Mesendoderm (in vitro differentiated cells): ENCODE measurements at regions not wholly inside any gene's neighbourhood (a gene's known extent, or its start where the extent isn't known, plus 50 kb on each side); places are given as distances from the start of the nearest gene placed in this dataset.
"Not testable (repeated sequence)": the region's sequence is repeated elsewhere in the genome, so short reads cannot be mapped to it uniquely, and the experiment has no call there.

ENCODE experiments used
- DNase-seq: peaks from one replicate; pipeline ENCODE4 v3.0.0; 2013
- H2AK5ac ChIP-seq: 2 replicates; pipeline ENCODE4 v1.6.1; 2013; ENCODE audit warnings: low read length, inconsistent platforms
- H2BK120ac ChIP-seq: 2 replicates; pipeline ENCODE4 v1.6.1; 2013; ENCODE audit warnings: low read depth, mild to moderate bottlenecking, low read length, moderate library complexity, mixed read lengths
- H2BK15ac ChIP-seq: replicated peaks from 2 replicates; pipeline ENCODE4 v1.6.1; 2013; ENCODE audit warnings: low read depth, mild to moderate bottlenecking, moderate library complexity
- H2BK5ac ChIP-seq: 2 replicates; pipeline ENCODE4 v1.6.1; 2013; ENCODE audit warnings: low read length, inconsistent platforms
- H3K18ac ChIP-seq: 2 replicates; pipeline ENCODE4 v1.6.1; 2013; ENCODE audit warnings: mild to moderate bottlenecking, low read length, mixed read lengths
- H3K23ac ChIP-seq: one replicate; pipeline ENCODE4 v1.6.1; 2013; ENCODE audit warnings: low read length
- H3K27ac ChIP-seq: 2 replicates; pipeline ENCODE4 v1.5.1; 2013; ENCODE audit warnings: low read depth, mild to moderate bottlenecking, inconsistent platforms, low read length, moderate library complexity
- H3K27me3 ChIP-seq: 2 replicates; pipeline ENCODE4 v1.6.1; 2013; ENCODE audit warnings: low read length, control low read depth, mild to moderate bottlenecking, inconsistent platforms; ENCODE audit not compliant: insufficient read depth, poor library complexity
- H3K36me3 ChIP-seq: 2 replicates; pipeline ENCODE4 v1.6.1; 2013; ENCODE audit warnings: low read length, inconsistent platforms; ENCODE audit not compliant: control insufficient read depth, insufficient read depth
- H3K4ac ChIP-seq: one replicate; pipeline ENCODE4 v1.6.1; 2013; ENCODE audit warnings: low read depth, mild to moderate bottlenecking, low read length, moderate library complexity
- H3K4me1 ChIP-seq: 2 replicates; pipeline ENCODE4 v1.6.1; 2013; ENCODE audit warnings: low read depth, low read length, inconsistent platforms; ENCODE audit not compliant: control insufficient read depth
- H3K4me2 ChIP-seq: 2 replicates; pipeline ENCODE4 v1.6.1; 2013; ENCODE audit warnings: low read length
- H3K4me3 ChIP-seq: 2 replicates; pipeline ENCODE4 v1.5.1; 2013; ENCODE audit warnings: mild to moderate bottlenecking, low read length
- H3K56ac ChIP-seq: one replicate; pipeline ENCODE4 v1.6.1; 2013; ENCODE audit warnings: low read length
- H3K79me1 ChIP-seq: 2 replicates; pipeline ENCODE4 v1.6.1; 2013; ENCODE audit warnings: low read length, inconsistent platforms
- H3K79me2 ChIP-seq: 2 replicates; pipeline ENCODE4 v1.6.1; 2013; ENCODE audit warnings: mild to moderate bottlenecking, low read length; ENCODE audit not compliant: control insufficient read depth, insufficient read depth
- H3K9ac ChIP-seq: 2 replicates; pipeline ENCODE4 v1.6.1; 2013; ENCODE audit warnings: low read length, inconsistent platforms
- H4K5ac ChIP-seq: one replicate; pipeline ENCODE4 v1.6.1; 2013; ENCODE audit warnings: low read length
- H4K8ac ChIP-seq: one replicate; pipeline ENCODE4 v1.6.1; 2013; ENCODE audit warnings: low read depth, mild to moderate bottlenecking, control low read depth, low read length, moderate library complexity
- WGBS: extraction: QIAGEN DNeasy Blood & Tissue Kit; methylation state at CpG from one replicate; pipeline ENCODE4 v1.1.7; 2013; ENCODE audit warnings: low lambda C conversion rate, missing lambda C conversion rate; ENCODE audit not compliant: insufficient coverage; ENCODE audit errors: extremely low coverage; 5-methylcytosine and 5-hydroxymethylcytosine counted together

- Histone ChIP-seq H2BK5ac (no peak overlapping the region), H3K36me3 (no peaks in the 10 kb centered on the region), H4K8ac (no peak overlapping the region), H2BK120ac (no peak overlapping the region), H3K23ac (no peak overlapping the region), H3K4me1 (no peaks in the 10 kb centered on the region), H4K5ac (no peak overlapping the region), H3K27me3 (no peaks in the 10 kb centered on the region), H3K4me3 (no peak overlapping the region), H3K79me1 (no peaks in the 10 kb centered on the region), H3K9ac (no peak overlapping the region), H2BK15ac (no peak overlapping the region), H3K4me2 (no peak overlapping the region), H3K4ac (no peak overlapping the region), H3K18ac (no peak overlapping the region), H3K79me2 (no peaks in the 10 kb centered on the region), H3K27ac (no peak overlapping the region), H3K56ac (no peak overlapping the region), H2AK5ac (no peak overlapping the region)
- no CpG with 5 or more reads among the region's 2 CpGs for WGBS
- DNase-seq = no peak
These were observed 865.4 kb downstream of the LTN1 start for GRCh38 chr21:28127175-28127785.

- Histone ChIP-seq H3K36me3 (no peaks in the 10 kb centered on the region), H3K56ac (no peak overlapping the region), H3K4me3 (no peak overlapping the region), H3K23ac (no peak overlapping the region), H3K9ac (no peak overlapping the region), H2BK120ac (no peak overlapping the region), H3K4me2 (no peak overlapping the region), H2BK15ac (no peak overlapping the region), H3K27me3 (no peaks in the 10 kb centered on the region), H2AK5ac (no peak overlapping the region), H3K4ac (no peak overlapping the region), H3K27ac (no peak overlapping the region), H3K79me1 (no peaks in the 10 kb centered on the region), H4K5ac (no peak overlapping the region), H2BK5ac (no peak overlapping the region), H4K8ac (no peak overlapping the region), H3K18ac (no peak overlapping the region), H3K79me2 (no peaks in the 10 kb centered on the region), H3K4me1 (no peaks in the 10 kb centered on the region)
- no CpG with 5 or more reads among the region's 1 CpG for WGBS
- no peak for DNase-seq
These were observed 866.0 kb downstream of the LTN1 start for GRCh38 chr21:28126521-28127174.

GRCh38 chr21:28124541-28124940, 868.1 kb downstream of the LTN1 start:
- no peak overlapping the region for H3K18ac ChIP-seq
- no peaks in the 10 kb centered on the region for H3K4me1 ChIP-seq
- no peak overlapping the region for H3K27ac ChIP-seq
- no peak overlapping the region for H2BK120ac ChIP-seq
- H3K4me3 ChIP-seq = no peak overlapping the region
- H3K4ac ChIP-seq = no peak overlapping the region
- no peaks in the 10 kb centered on the region for H3K79me1 ChIP-seq
- H3K79me2 ChIP-seq = no peaks in the 10 kb centered on the region
- no peak overlapping the region for H2BK5ac ChIP-seq
- no peak for DNase-seq
- H3K27me3 ChIP-seq = no peaks in the 10 kb centered on the region
- H4K5ac ChIP-seq = no peak overlapping the region
- WGBS = no CpG with 5 or more reads among the region's 2 CpGs
- H2BK15ac ChIP-seq = no peak overlapping the region
- no peak overlapping the region for H3K9ac ChIP-seq
- H3K23ac ChIP-seq = no peak overlapping the region
- no peaks in the 10 kb centered on the region for H3K36me3 ChIP-seq
- H3K56ac ChIP-seq = no peak overlapping the region
- no peak overlapping the region for H3K4me2 ChIP-seq
- H4K8ac ChIP-seq = no peak overlapping the region
- no peak overlapping the region for H2AK5ac ChIP-seq

- no CpG with 5 or more reads among the region's 3 CpGs for WGBS
- Histone ChIP-seq H2BK5ac (no peak overlapping the region), H3K56ac (no peak overlapping the region), H3K23ac (no peak overlapping the region), H3K4ac (no peak overlapping the region), H3K4me3 (no peak overlapping the region), H2BK15ac (no peak overlapping the region), H3K4me1 (no peaks in the 10 kb centered on the region), H3K9ac (no peak overlapping the region), H3K27ac (no peak overlapping the region), H3K27me3 (no peaks in the 10 kb centered on the region), H3K79me2 (no peaks in the 10 kb centered on the region), H3K36me3 (no peaks in the 10 kb centered on the region), H4K5ac (no peak overlapping the region), H3K18ac (no peak overlapping the region), H3K79me1 (no peaks in the 10 kb centered on the region), H3K4me2 (no peak overlapping the region), H2BK120ac (no peak overlapping the region), H4K8ac (no peak overlapping the region), H2AK5ac (no peak overlapping the region)
- DNase-seq = no peak
These were observed 874.1 kb downstream of the LTN1 start for GRCh38 chr21:28118570-28118969.

- H3K4me2 ChIP-seq, DNase-seq, H3K4me1 ChIP-seq, H3K36me3 ChIP-seq, H3K56ac ChIP-seq, H3K27ac ChIP-seq, H3K27me3 ChIP-seq, H2AK5ac ChIP-seq, H4K5ac ChIP-seq, H2BK120ac ChIP-seq, H3K18ac ChIP-seq, H3K9ac ChIP-seq, H3K79me1 ChIP-seq, H3K79me2 ChIP-seq, H3K4me3 ChIP-seq, H2BK15ac ChIP-seq, H3K4ac ChIP-seq, H4K8ac ChIP-seq, H2BK5ac ChIP-seq, H3K23ac ChIP-seq: not testable (repeated sequence)
- WGBS = no CpG with 5 or more reads among the region's 5 CpGs
These were observed 877.7 kb downstream of the LTN1 start for GRCh38 chr21:28114986-28115385.

- H3K4me3 ChIP-seq = no peak overlapping the region
- H4K8ac ChIP-seq = no peak overlapping the region
- no peaks in the 10 kb centered on the region for H3K36me3 ChIP-seq
- H3K4ac ChIP-seq = no peak overlapping the region
- H3K4me2 ChIP-seq = no peak overlapping the region
- no peak for DNase-seq
- no peaks in the 10 kb centered on the region for H3K27me3 ChIP-seq
- H3K56ac ChIP-seq = no peak overlapping the region
- H2BK5ac ChIP-seq = no peak overlapping the region
- no peak overlapping the region for H2BK120ac ChIP-seq
- H3K79me2 ChIP-seq = no peaks in the 10 kb centered on the region
- no peak overlapping the region for H3K18ac ChIP-seq
- H3K27ac ChIP-seq = no peak overlapping the region
- H3K9ac ChIP-seq = no peak overlapping the region
- H2BK15ac ChIP-seq = no peak overlapping the region
- H3K23ac ChIP-seq = no peak overlapping the region
- H3K4me1 ChIP-seq = no peaks in the 10 kb centered on the region
- H4K5ac ChIP-seq = no peak overlapping the region
- H2AK5ac ChIP-seq = no peak overlapping the region
- no peaks in the 10 kb centered on the region for H3K79me1 ChIP-seq
These were observed 879.0 kb downstream of the LTN1 start for GRCh38 chr21:28113718-28114117.
